Activated CD4-positive, CD25-positive, alpha-beta regulatory T cell (primary cell): ENCODE measurements at regions not wholly inside any gene's neighbourhood (a gene's known extent, or its start where the extent isn't known, plus 50 kb on each side); places are given as distances from the start of the nearest gene placed in this dataset.
"Not testable (repeated sequence)": the region's sequence is repeated elsewhere in the genome, so short reads cannot be mapped to it uniquely, and the experiment has no call there.

Experiments used
- DNase-seq, 4 experiments: peaks; one replicate each; lab custom pipeline; 2025; lab: John Stamatoyannopoulos, UW

GRCh38 chr12:24668563-24668962 is 280.3 kb downstream of the BCAT1 start:
- DNase-seq: no peak

DNA sequence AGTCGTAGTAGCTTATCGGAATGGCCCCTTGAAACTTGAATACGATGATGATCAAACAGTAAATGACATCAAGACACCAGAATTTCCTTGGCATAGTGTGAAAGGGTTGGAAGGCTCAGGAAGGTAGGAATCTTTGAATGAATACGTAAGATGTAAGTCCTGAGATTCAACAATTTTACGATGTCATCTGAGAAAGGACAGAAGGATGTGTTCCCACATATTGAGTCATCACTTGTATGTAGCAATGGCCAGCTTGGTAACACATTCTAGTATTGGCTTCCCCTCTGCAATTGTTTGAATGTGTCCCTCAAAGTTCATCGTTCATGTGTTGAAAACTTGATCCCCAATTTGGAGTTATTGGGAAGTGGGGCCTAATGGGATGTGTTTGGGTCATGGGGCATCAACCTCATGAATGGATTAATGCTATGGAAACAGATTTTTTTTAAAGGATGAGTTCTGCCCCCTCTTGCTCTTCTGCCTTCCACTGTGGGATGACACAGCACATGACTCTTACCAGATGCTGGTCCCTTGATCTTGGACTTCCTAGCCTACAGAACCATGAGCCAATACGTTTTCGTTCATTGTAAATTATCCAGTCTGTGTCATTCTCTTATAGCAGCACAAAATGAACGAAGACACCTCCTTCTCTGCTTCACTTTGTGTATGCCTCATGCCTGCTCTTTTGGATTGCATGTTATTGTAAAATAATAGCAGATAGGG is 284.6 kb downstream of the BCAT1 start:
- DNase-seq: no peak

DNA sequence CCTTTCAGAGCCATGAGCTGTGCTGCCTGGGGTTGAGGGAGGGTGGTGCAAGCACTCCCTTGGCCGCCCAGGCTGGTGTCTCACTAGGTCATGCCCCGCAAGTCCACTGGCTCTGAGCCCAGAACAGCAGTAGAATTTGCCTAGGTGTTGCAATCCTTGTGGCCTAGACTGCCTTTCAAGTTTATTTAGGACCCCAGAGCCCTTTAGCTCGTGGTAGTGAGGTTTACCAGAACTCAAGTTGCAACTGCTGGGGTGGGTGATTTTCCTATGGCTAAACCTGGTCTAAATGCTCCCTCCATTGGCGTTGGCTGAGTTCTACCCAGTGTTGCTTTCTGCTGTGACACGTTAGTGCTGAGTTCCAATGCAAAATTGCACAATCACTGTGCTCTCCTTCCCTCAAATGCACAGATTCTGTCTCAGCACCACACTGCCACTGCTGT is 287.2 kb downstream of the BCAT1 start:
- no peak for DNase-seq

DNA sequence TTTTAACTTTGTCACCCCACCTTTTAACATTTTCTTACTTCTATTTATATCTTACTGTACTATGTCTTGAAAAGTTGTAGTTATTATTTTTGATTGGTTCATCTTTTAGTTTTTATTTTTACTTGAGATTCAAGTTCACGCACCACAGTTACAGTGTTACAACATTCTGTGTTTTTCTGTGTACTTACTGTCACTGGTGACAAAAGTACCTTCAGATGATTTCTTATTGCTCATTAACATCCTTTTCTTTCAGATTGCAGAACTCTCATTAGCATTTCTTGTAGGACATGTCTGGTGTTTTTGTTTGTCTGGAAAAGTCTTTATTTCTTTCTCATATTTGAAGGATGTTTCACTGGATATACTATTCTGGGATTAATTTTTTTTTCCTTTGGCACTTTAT is 289.9 kb downstream of the BCAT1 start:
- no peak for DNase-seq

GRCh38 chr12:24654344-24654743 is 294.6 kb downstream of the BCAT1 start:
- DNase-seq: not testable (repeated sequence)

- DNase-seq: no peak
These were observed 299.3 kb downstream of the BCAT1 start for GRCh38 chr12:24649634-24650033.

DNA sequence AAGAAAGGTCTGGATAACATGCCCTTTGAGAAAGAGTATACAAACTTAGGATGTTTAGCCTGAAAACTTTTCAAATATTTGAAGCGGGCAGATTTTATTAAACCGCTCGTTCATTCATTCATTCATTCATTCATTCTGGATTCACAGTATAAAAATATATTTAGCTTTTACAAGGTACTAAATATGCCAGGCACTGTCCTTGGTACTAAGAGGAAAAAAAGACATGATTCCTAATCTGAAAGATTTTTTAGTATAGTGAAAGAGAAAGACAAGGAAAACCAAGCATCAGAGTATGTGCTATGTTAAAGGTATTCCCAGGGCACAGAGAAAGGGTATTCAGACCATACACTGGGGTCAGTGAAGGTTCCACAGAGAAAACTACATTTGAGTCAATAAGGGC is 299.7 kb downstream of the BCAT1 start:
- no peak for DNase-seq

- DNase-seq: no peak
These were observed 303.6 kb downstream of the BCAT1 start for GRCh38 chr12:24645254-24645653.

DNA sequence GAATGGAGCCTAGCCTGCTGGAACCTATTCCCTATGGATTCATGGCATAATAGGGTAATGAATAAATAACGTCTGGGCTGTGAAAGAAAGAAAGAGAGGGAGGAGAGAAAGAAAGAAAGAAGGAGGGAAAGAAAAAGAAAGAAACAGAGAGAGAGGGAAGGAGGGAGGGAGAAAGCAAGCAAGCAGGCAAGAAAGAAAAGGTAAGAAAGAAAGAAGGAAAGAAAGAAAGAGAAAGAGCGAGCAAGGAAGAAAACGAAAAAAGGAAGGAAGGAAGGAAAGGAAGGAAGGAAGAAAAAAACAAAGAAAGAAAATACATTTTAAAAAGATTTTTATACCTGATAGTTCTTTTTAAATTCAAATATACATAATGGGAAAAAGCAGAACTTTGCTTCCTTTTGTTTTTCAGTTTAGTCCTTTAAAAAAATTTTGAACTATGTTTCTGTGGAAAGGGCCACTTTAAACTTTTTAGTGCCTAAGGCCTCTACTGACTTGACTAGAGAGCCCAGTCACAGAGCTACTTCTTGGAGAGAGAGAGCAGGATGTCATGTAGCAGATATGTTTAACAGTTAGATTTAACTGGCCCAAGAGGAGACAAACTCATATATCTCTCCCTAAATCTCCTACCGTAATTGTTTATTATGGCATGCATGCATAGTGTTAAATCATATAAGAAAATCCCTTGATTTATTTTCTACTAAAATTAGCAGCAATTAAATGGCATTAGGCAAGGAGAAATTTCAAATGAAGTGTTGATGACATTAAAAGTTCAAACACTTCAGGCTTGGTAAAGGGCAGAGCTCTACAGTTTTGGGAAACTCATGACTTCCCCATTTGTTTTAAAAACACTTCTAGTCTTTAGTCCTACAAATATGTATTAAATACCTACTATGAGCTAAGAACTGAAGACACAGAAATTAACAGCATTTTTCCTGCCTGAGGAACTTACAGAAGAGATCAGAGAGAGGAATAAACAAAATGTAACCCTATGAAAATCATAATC is 305.5 kb downstream of the BCAT1 start:
- DNase-seq: no peak

DNA sequence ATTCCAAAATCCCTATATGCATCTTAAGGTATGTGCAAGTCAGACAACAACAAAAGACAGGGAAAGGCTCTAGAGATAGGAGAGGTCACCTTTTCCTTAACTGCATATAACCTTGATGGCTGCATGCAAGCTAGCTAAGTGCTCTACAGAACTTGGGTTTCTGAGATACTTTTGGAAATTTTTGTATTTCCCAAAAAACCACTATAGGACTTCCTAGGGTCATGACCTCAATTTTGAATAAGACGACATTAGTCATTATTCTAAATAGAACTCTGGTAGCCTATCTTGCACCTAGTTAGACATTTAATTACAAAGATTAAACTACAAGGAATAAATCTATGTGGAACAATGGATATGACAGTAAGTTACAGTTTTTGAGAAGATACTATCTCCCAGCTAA is 309.3 kb downstream of the BCAT1 start:
- DNase-seq: no peak

- DNase-seq: no peak
These were observed 316.4 kb downstream of the BCAT1 start for GRCh38 chr12:24632466-24632865.

DNA sequence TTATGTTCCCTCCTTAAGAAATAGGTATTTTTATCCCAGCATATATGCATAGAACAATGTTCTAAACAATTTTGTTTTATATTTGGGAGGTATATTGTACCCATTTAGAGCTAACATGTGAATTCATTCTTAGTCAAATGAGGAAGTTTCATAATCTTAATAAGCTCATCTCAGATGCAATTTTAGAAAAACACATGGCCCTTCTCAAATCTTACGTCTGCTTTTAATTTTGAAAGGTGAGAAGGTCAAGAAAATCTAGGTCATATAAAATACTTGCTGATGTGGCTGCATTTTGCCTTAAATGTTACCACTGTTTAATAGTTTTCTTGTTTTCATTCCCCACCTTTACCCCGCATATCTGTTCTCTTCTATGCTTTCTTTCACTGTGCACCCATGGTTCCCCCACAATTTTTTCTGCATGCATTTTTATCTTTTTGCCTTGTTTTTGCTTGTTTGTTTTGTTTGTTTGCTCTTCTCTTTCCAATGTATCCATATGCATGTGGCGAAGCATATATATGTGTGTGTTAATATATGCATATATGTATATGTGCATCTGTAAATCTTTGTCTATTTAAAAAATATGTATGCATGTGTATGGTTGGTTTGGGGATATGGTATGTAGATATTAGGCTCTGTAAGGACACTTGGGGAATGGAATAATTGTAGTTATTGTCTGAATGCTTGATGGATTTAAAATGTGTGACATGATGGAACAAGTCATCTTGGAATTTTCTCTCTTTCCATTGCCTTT is 317.1 kb downstream of the BCAT1 start:
- DNase-seq: no peak

GRCh38 chr12:24630856-24631255 is 318.0 kb downstream of the BCAT1 start:
- no peak for DNase-seq

DNA sequence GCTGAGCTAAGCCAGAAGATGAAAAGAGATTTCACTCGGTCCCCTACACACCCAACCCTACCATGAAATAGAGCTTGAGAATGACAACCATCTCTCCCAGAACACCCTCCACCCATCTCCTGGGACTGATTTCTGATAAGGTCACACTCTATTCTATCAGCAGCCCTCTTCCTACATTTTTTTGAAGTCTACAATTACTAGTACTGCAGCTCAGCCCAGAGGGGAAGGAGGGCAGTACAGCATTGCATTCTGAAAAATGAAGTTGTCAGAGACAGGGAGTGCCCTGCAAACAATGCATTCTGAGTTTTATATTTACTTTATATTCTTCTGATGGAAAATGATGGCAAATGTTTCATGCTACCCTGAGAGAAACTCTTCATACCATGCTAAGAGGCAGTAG is 318.5 kb downstream of the BCAT1 start:
- DNase-seq: no peak

- no peak for DNase-seq
These were observed 323.8 kb downstream of the BCAT1 start for GRCh38 chr12:24625103-24625502.

- DNase-seq: not testable (repeated sequence)
These were observed 328.9 kb downstream of the BCAT1 start for GRCh38 chr12:24619954-24620353.

DNA sequence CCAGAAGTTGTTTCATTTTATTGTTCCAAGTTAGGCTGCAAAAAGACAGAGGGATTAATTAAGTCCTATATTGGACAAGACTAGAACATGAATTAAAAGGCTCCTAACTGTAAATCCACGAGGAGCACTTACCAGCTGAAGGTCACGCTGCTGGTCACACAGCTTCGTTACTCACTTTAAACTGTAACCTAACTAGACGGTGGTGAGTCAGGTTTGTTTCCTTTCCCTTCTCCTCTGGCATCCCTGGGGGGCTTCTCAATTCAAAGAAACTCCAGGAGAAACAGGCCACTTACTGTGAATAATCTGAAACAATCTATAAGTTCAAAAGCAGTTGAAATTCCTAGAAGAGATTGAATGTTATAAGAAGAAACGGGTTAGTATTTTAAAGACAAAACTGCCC is 331.4 kb downstream of the BCAT1 start:
- no peak for DNase-seq

GRCh38 chr12:24615967-24616411 is 332.9 kb downstream of the BCAT1 start:
- DNase-seq: no peak

GRCh38 chr12:24608637-24609285 is 340.1 kb downstream of the BCAT1 start:
- DNase-seq: no peak

GRCh38 chr12:24608108-24608507 is 340.8 kb downstream of the BCAT1 start:
- no peak for DNase-seq

GRCh38 chr12:24605916-24606315 is 343.0 kb downstream of the BCAT1 start:
- no peak for DNase-seq

GRCh38 chr12:24605466-24605865 is 343.4 kb downstream of the BCAT1 start:
- DNase-seq: no peak
